GM13977 (cell line): ENCODE measurements at regions not wholly inside any gene's neighbourhood (a gene's known extent, or its start where the extent isn't known, plus 50 kb on each side); places are given as distances from the start of the nearest gene placed in this dataset.

Experiments used
- DNase-seq: peaks from one replicate; pipeline ENCODE4 v3.0.0; 2012; ENCODE audit warnings: low spot score
- CTCF ChIP-seq: IDR thresholded peaks from 2 replicates; pipeline ENCODE4 v1.5.1; 2012; ENCODE audit warnings: mild to moderate bottlenecking, control low read depth; ENCODE audit not compliant: insufficient read depth; ENCODE audit errors: extremely low read depth, missing control alignments
- in situ Hi-C: fragments of 300-500 bp; cut with MboI; formaldehyde crosslinking; loops from one replicate; pipeline ENCODE4 v1.12.0; 2022; ENCODE audit warnings: low sequenced_read_pairs, low pct_unique_long_range_greater_than_20kb, mixed read lengths, inconsistent platforms; ENCODE audit not compliant: unreplicated experiment

- no peak for TF ChIP-seq CTCF
- in situ Hi-C loops = no loop called here
- DNase-seq = no peak
Measured at GRCh38 chr1:88217386-88217785, 466.7 kb upstream of the PKN2 start.

- no peak for DNase-seq
- in situ Hi-C loops = no loop called here
- no peak for TF ChIP-seq CTCF
Measured at GRCh38 chr1:88219521-88219920, 464.6 kb upstream of the PKN2 start.

- DNase-seq = no peak
- TF ChIP-seq CTCF = no peak
- in situ Hi-C loops = no loop called here
Measured at GRCh38 chr1:88221411-88221810, 462.7 kb upstream of the PKN2 start.

GRCh38 chr1:88224906-88225305 lies 459.2 kb upstream of the PKN2 start:
- no peak for TF ChIP-seq CTCF
- in situ Hi-C loops = no loop called here

GRCh38 chr1:88228114-88228513 lies 456.0 kb upstream of the PKN2 start:
- TF ChIP-seq CTCF = no peak
- DNase-seq = no peak
- in situ Hi-C loops = no loop called here

More at GRCh38 chr1:88224906-88225305, 459.2 kb upstream of the PKN2 start:
- DNase-seq = no peak

- TF ChIP-seq CTCF = no peak
- in situ Hi-C loops = no loop called here
- no peak for DNase-seq
Measured at GRCh38 chr1:88230126-88230525, 453.9 kb upstream of the PKN2 start.

- no peak for TF ChIP-seq CTCF
- in situ Hi-C loops = no loop called here
- no peak for DNase-seq
Measured at GRCh38 chr1:88237058-88237457, 447.0 kb upstream of the PKN2 start.
